ENCODE measurements at regions not wholly inside any gene's neighbourhood (a gene's known extent, or its start where the extent isn't known, plus 50 kb on each side); places are given as distances from the start of the nearest gene placed in this dataset.
"Not testable (repeated sequence)": the region's sequence is repeated elsewhere in the genome, so short reads cannot be mapped to it uniquely, and the experiment has no call there.

DNA sequence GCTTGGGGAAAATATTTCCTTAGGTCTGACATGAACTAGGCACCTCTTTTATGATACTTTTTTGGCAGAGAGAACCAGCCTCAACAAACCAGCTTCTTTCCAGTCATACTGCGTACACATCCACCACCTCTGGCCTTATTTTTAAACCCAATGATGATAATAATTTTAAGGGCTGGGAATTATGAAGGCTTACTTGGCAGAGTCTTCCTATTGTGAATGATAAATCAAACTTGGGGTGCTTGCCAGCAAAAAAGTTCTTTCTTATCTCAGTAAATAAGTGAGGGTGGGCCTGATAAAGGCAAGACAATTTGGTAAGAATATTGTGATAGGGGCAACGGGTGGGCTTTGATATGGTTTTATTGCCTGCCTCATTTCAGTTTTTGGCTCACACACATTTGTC lies 1230.2 kb upstream of the ZEB2 start:
- no peaks in the 10 kb centered on the region for H3K36me3 ChIP-seq
- DNase-seq = no peak
- intact Hi-C loops (cut with DNase I) = no loop called here
- TF ChIP-seq CTCF (IDR thresholded peaks at IDR 0.05) (no peak), POLR2A (IDR thresholded peaks at IDR 0.05) (no peak)
- H3K27me3 ChIP-seq = no peaks in the 10 kb centered on the region
- WGBS, 2 donors = 77 to 85% methylated on average over 2 of the region's 2 CpGs
- H3K27ac ChIP-seq = no peak overlapping the region
- peaks cover 17 to 26% of the 10 kb centered on the region in 2 donors for H3K4me1 ChIP-seq
- no peak overlapping the region for H3K4me3 ChIP-seq (replicated peaks in 1 of 3)
- no peaks in the 10 kb centered on the region for H3K9me3 ChIP-seq

DNA sequence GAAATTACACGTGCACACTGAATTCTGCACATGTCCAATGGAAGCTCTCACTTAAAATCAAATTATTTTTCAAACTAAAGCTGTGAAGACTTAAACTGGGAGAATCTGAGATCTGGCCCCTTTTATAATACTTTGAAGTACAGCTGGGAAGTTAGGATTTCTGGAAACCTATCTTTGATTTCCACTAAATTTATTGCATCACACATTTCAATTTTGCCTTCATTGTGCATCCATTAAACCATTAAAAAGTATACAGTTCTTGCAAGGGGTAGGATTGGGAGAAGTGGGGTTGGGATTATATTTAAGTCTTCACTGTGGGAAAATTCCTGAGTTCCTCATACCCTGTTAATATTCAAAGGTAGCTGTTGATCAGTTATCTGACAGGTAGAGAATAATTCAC lies 1229.6 kb upstream of the ZEB2 start:
- no peak overlapping the region for H3K4me3 ChIP-seq (replicated peaks in 1 of 3)
- WGBS, 2 donors = 89 to 90% methylated on average over 1 of the region's 1 CpG
- no peaks in the 10 kb centered on the region for H3K36me3 ChIP-seq
- intact Hi-C loops (cut with DNase I) = no loop called here
- H3K9me3 ChIP-seq = no peaks in the 10 kb centered on the region
- no peak for DNase-seq
- no peak overlapping the region for H3K27ac ChIP-seq
- TF ChIP-seq POLR2A (IDR thresholded peaks at IDR 0.05) (no peak), CTCF (IDR thresholded peaks at IDR 0.05) (no peak)
- H3K27me3 ChIP-seq = no peaks in the 10 kb centered on the region
- peaks cover 17 to 26% of the 10 kb centered on the region in 2 donors for H3K4me1 ChIP-seq

DNA sequence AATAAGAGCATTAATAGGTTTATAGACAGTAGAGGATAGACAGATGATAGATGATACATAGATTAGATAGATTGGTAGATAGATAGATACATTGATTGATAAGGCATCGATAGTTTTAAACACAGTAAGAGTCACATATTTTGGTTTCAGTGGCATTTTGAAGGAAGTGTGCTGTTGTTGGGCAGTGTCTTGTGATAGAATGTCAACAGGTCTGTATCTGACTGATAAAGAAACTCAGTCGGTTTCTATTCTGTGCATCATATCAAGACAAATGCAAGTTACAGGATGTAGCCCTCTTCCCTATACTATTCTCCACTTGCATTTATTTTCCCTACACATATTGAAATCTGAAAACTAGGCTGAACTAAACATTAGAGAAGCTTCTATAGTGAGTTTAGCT lies 1229.0 kb upstream of the ZEB2 start:
- no peak for TF ChIP-seq CTCF (IDR thresholded peaks at IDR 0.05)
- TF ChIP-seq POLR2A (IDR thresholded peaks at IDR 0.05) = no peak
- Histone ChIP-seq H3K9me3 (no peaks in the 10 kb centered on the region), H3K4me3 (replicated peaks in 1 of 3) (no peak overlapping the region), H3K36me3 (no peaks in the 10 kb centered on the region), H3K4me1 (peaks cover 17 to 26% of the 10 kb centered on the region in 2 donors), H3K27me3 (no peaks in the 10 kb centered on the region), H3K27ac (no peak overlapping the region)
- no peak for DNase-seq
- WGBS, 2 donors = 79 to 82% methylated on average over 2 of the region's 2 CpGs
- intact Hi-C loops (cut with DNase I) = no loop called here

DNA sequence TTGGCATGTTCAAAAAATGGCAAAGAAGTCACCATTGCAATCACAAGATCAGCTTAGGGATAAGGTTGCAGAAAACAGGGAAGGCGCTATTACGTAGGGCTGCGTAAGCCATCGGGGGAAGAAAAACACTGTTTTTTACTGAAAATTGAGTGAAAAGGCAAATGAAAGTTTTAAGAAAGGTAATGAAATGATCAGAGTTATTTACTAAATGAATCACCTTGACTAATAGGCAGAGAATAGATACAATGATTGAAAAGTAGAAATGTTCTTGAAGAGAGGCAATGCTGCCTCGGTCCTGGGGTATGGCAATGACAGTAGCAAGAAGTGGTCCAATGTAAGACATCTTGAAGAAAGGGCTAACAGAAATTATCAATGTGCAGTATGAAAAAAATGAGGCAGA lies 1227.8 kb upstream of the ZEB2 start:
- H3K27me3 ChIP-seq = no peaks in the 10 kb centered on the region
- WGBS, 2 donors = 96 to 97% methylated on average over 5 of the region's 5 CpGs
- peaks cover 12 to 19% of the 10 kb centered on the region in 2 donors for H3K4me1 ChIP-seq
- no peak overlapping the region for H3K4me3 ChIP-seq (replicated peaks in 1 of 3)
- no peak for TF ChIP-seq POLR2A (IDR thresholded peaks at IDR 0.05)
- TF ChIP-seq CTCF (IDR thresholded peaks at IDR 0.05) = no peak
- no peaks in the 10 kb centered on the region for H3K9me3 ChIP-seq
- intact Hi-C loops (cut with DNase I) = no loop called here
- DNase-seq = no peak
- H3K27ac ChIP-seq = no peak overlapping the region
- H3K36me3 ChIP-seq = no peaks in the 10 kb centered on the region

DNA sequence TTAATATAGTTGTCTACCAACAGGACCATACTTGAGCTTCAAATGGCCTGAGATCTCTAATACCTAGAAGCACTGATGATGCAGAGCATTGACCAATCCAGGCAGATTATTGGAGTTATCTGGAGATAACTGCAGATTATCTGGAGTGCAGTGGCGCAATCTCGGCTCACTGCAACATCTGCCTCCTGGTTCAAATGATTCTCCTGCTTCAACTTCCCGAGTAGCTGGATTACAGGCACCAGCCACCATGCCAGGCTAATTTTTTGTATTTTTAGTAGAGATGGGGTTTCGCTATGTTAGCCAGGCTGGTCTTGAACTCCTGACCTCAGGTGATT lies 1225.4 kb upstream of the ZEB2 start:
- 89 to 95% methylated on average over 4 of the region's 4 CpGs for WGBS, 2 donors
- intact Hi-C loops (cut with DNase I); H3K27me3 ChIP-seq; H3K27ac ChIP-seq; H3K9me3 ChIP-seq; H3K36me3 ChIP-seq; DNase-seq; H3K4me1 ChIP-seq; H3K4me3 ChIP-seq (replicated peaks in 1 of 3): not testable (repeated sequence)
